Neural progenitor cell (in vitro differentiated cells): ENCODE measurements at regions not wholly inside any gene's neighbourhood (a gene's known extent, or its start where the extent isn't known, plus 50 kb on each side); places are given as distances from the start of the nearest gene placed in this dataset.

ENCODE experiments used
- DNase-seq: peaks from one replicate; pipeline ENCODE4 v3.0.0-alpha.2; 2016; ENCODE audit warnings: low spot score
- H2AFZ ChIP-seq: fragments of 200-600 bp; sonication (generic); replicated peaks from 2 replicates; pipeline ENCODE4 v1.6.1; 2016; ENCODE audit warnings: antibody characterized with exemption
- H3F3A ChIP-seq: fragments of 200-600 bp; sonication (generic); 2 replicates; pipeline ENCODE4 v1.6.1; 2016; ENCODE audit warnings: antibody characterized with exemption, low read depth
- H3K27ac ChIP-seq: fragments of 200-600 bp; sonication (generic); 2 replicates; pipeline ENCODE4 v1.5.1; 2016; ENCODE audit warnings: mild to moderate bottlenecking
- H3K27me3 ChIP-seq: fragments of 200-600 bp; sonication (generic); 2 replicates; pipeline ENCODE4 v1.6.1; 2016; ENCODE audit warnings: mild to moderate bottlenecking, moderate library complexity
- H3K36me3 ChIP-seq: fragments of 200-600 bp; sonication (generic); 2 replicates; pipeline ENCODE4 v1.5.1; 2016
- H3K4me1 ChIP-seq: fragments of 200-600 bp; sonication (generic); 2 replicates; pipeline ENCODE4 v1.6.1; 2016; ENCODE audit warnings: mixed run types
- H3K4me2 ChIP-seq: fragments of 200-600 bp; sonication (generic); 2 replicates; pipeline ENCODE4 v1.6.1; 2016
- H3K4me3 ChIP-seq: fragments of 200-600 bp; sonication (generic); 2 replicates; pipeline ENCODE4 v1.5.1; 2016
- H3K79me2 ChIP-seq: fragments of 200-600 bp; sonication (generic); 2 replicates; pipeline ENCODE4 v1.6.1; 2016; ENCODE audit warnings: low read depth
- H3K9ac ChIP-seq: fragments of 200-600 bp; sonication (generic); 2 replicates; pipeline ENCODE4 v1.6.1; 2016
- H3K9me3 ChIP-seq: fragments of 200-600 bp; sonication (generic); 2 replicates; pipeline ENCODE4 v1.5.1; 2016; ENCODE audit warnings: low read depth
- H4K20me1 ChIP-seq: fragments of 200-600 bp; sonication (generic); 2 replicates; pipeline ENCODE4 v1.6.1; 2016; ENCODE audit warnings: low read depth
- H3K27ac Mint-ChIP-seq: 3 replicates; pipeline ENCODE4 v1.8.0; 2021; ENCODE audit warnings: mixed read lengths
- H3K27me3 Mint-ChIP-seq: 2 replicates; pipeline ENCODE4 v1.8.0; 2022; ENCODE audit warnings: low read depth, mild to moderate bottlenecking, inconsistent platforms, moderate library complexity, mixed read lengths; ENCODE audit not compliant: insufficient read depth
- H3K36me3 Mint-ChIP-seq: 3 replicates; pipeline ENCODE4 v1.8.0; 2021; ENCODE audit warnings: mixed read lengths
- H3K4me1 Mint-ChIP-seq: 3 replicates; pipeline ENCODE4 v1.8.0; 2021; ENCODE audit warnings: mixed read lengths
- H3K4me3 Mint-ChIP-seq: 3 replicates; pipeline ENCODE4 v1.8.0; 2021; ENCODE audit warnings: mild to moderate bottlenecking, moderate library complexity, mixed read lengths
- H3K9me3 Mint-ChIP-seq: 3 replicates; pipeline ENCODE4 v1.8.0; 2020; ENCODE audit warnings: mixed read lengths
- CTCF ChIP-seq: fragments of 200-600 bp; sonication (generic); IDR thresholded peaks from 2 replicates; pipeline ENCODE4 v1.5.1; 2017; ENCODE audit warnings: antibody characterized with exemption, mild to moderate bottlenecking
- EZH2 ChIP-seq: fragments of 200-600 bp; sonication (generic); IDR thresholded peaks from 2 replicates; pipeline ENCODE4 v1.6.1; 2017; ENCODE audit warnings: antibody characterized with exemption, mild to moderate bottlenecking, moderate library complexity
- EZH2phosphoT487 ChIP-seq: fragments of 200-600 bp; sonication (generic); IDR thresholded peaks from 2 replicates; pipeline ENCODE4 v1.6.1; 2017; ENCODE audit warnings: antibody characterized with exemption

GRCh38 chr10:91051829-91052228, 130.9 kb upstream of the ANKRD1 start:
- no peak for TF ChIP-seq EZH2
- no peak for TF ChIP-seq EZH2phosphoT487
- TF ChIP-seq CTCF = no peak
- Histone ChIP-seq H3K27me3 (no peaks in the 10 kb centered on the region), H3K79me2 (no peaks in the 10 kb centered on the region), H3K4me1 (peaks cover 32% of the 10 kb centered on the region), H3K4me3 (no peak overlapping the region), H3K36me3 (no peaks in the 10 kb centered on the region), H3K9ac (no peak overlapping the region), H3K4me2 (no peak overlapping the region), H4K20me1 (no peaks in the 10 kb centered on the region), H3K27ac (no peak overlapping the region), H3K9me3 (no peaks in the 10 kb centered on the region), H2AFZ (no peak overlapping the region), H3F3A (peaks cover 9% of the 10 kb centered on the region)
- no peak for DNase-seq
- H3K9me3 Mint-ChIP-seq = peaks cover 12% of the 10 kb centered on the region
- no peak overlapping the region for H3K27ac Mint-ChIP-seq
- no peak overlapping the region for H3K4me3 Mint-ChIP-seq
- H3K27me3 Mint-ChIP-seq = no peaks in the 10 kb centered on the region
- H3K36me3 Mint-ChIP-seq = peaks cover 6% of the 10 kb centered on the region
- peaks cover 56% of the 10 kb centered on the region for H3K4me1 Mint-ChIP-seq

GRCh38 chr10:91054325-91054724, 133.4 kb upstream of the ANKRD1 start:
- Mint-ChIP-seq H3K9me3 (peaks cover 12% of the 10 kb centered on the region), H3K27me3 (no peaks in the 10 kb centered on the region), H3K27ac (peak overlapping the region; percentile 84), H3K4me1 (peaks cover 41% of the 10 kb centered on the region), H3K4me3 (no peak overlapping the region), H3K36me3 (peaks cover 6% of the 10 kb centered on the region)
- Histone ChIP-seq H2AFZ (no peak overlapping the region), H3K27ac (peak overlapping the region; percentile 51), H3K79me2 (no peaks in the 10 kb centered on the region), H3F3A (peaks cover 9% of the 10 kb centered on the region), H3K9ac (no peak overlapping the region), H3K27me3 (no peaks in the 10 kb centered on the region), H4K20me1 (no peaks in the 10 kb centered on the region), H3K4me1 (peaks cover 29% of the 10 kb centered on the region), H3K4me2 (peak overlapping the region; percentile 59), H3K4me3 (no peak overlapping the region), H3K36me3 (no peaks in the 10 kb centered on the region), H3K9me3 (no peaks in the 10 kb centered on the region)
- TF ChIP-seq EZH2 (no peak), CTCF (no peak), EZH2phosphoT487 (no peak)
- DNase-seq = peak; percentile 72

GRCh38 chr10:91061187-91061586, 140.3 kb upstream of the ANKRD1 start:
- H3K4me3 ChIP-seq = no peak overlapping the region
- H2AFZ ChIP-seq = no peak overlapping the region
- no peaks in the 10 kb centered on the region for H3F3A ChIP-seq
- Mint-ChIP-seq H3K27me3 (no peaks in the 10 kb centered on the region), H3K4me1 (peaks cover 11% of the 10 kb centered on the region), H3K9me3 (peaks cover 3% of the 10 kb centered on the region), H3K4me3 (no peak overlapping the region), H3K36me3 (no peaks in the 10 kb centered on the region), H3K27ac (peak overlapping the region; percentile 62)
- H3K4me2 ChIP-seq = no peak overlapping the region
- no peak overlapping the region for H3K9ac ChIP-seq
- no peaks in the 10 kb centered on the region for H3K36me3 ChIP-seq
- H3K27me3 ChIP-seq = no peaks in the 10 kb centered on the region
- H3K27ac ChIP-seq = no peak overlapping the region
- DNase-seq = no peak
- TF ChIP-seq EZH2 (no peak), CTCF (no peak), EZH2phosphoT487 (no peak)
- no peaks in the 10 kb centered on the region for H3K4me1 ChIP-seq
- no peaks in the 10 kb centered on the region for H3K9me3 ChIP-seq
- no peaks in the 10 kb centered on the region for H4K20me1 ChIP-seq
- no peaks in the 10 kb centered on the region for H3K79me2 ChIP-seq
